ENCODE measurements at regions not wholly inside any gene's neighbourhood (a gene's known extent, or its start where the extent isn't known, plus 50 kb on each side); places are given as distances from the start of the nearest gene placed in this dataset.
A peak's percentile ranks its signal among the peaks of the same experiment; 100 is the strongest.
"Not testable (repeated sequence)": the region's sequence is repeated elsewhere in the genome, so short reads cannot be mapped to it uniquely, and the experiment has no call there.

GRCh38 chr5:179405426-179406030, 60.3 kb upstream of the ADAMTS2 start:
- Histone ChIP-seq H3K27me3 (no peaks in the 10 kb centered on the region), H3K27ac (no peak overlapping the region), H3K36me3 (no peaks in the 10 kb centered on the region), H3K4me1 (no peaks in the 10 kb centered on the region), H3K4me3 (no peak overlapping the region), H3K9me3 (no peaks in the 10 kb centered on the region)
- no peak for DNase-seq
- intact Hi-C loops (cut with DNase I; ENCODE audit: low total_unique reads) = no loop called here
- TF ChIP-seq POLR2A (IDR thresholded peaks at IDR 0.05) = no peak
- TF ChIP-seq CTCF (IDR thresholded peaks at IDR 0.05) = no peak

GRCh38 chr5:179405054-179405416, 59.8 kb upstream of the ADAMTS2 start:
- H3K4me1 ChIP-seq = no peaks in the 10 kb centered on the region
- no peak for TF ChIP-seq CTCF (IDR thresholded peaks at IDR 0.05)
- TF ChIP-seq POLR2A (IDR thresholded peaks at IDR 0.05) = no peak
- no peaks in the 10 kb centered on the region for H3K36me3 ChIP-seq
- no peak overlapping the region for H3K27ac ChIP-seq
- H3K4me3 ChIP-seq = no peak overlapping the region
- no peaks in the 10 kb centered on the region for H3K27me3 ChIP-seq
- intact Hi-C loops (cut with DNase I; ENCODE audit: low total_unique reads) = no loop called here
- DNase-seq = no peak
- H3K9me3 ChIP-seq = no peaks in the 10 kb centered on the region

GRCh38 chr5:179404321-179405053, 59.2 kb upstream of the ADAMTS2 start:
- H3K4me1 ChIP-seq = no peaks in the 10 kb centered on the region
- intact Hi-C loops (cut with DNase I; ENCODE audit: low total_unique reads) = no loop called here

GRCh38 chr5:179403426-179404147, 58.3 kb upstream of the ADAMTS2 start:
- Histone ChIP-seq H3K27me3 (no peaks in the 10 kb centered on the region), H3K36me3 (no peaks in the 10 kb centered on the region), H3K9me3 (no peaks in the 10 kb centered on the region), H3K4me3 (no peak overlapping the region), H3K4me1 (no peaks in the 10 kb centered on the region), H3K27ac (no peak overlapping the region)
- intact Hi-C loops (cut with DNase I; ENCODE audit: low total_unique reads) = no loop called here
- TF ChIP-seq POLR2A (IDR thresholded peaks at IDR 0.05) = no peak
- TF ChIP-seq CTCF (IDR thresholded peaks at IDR 0.05) = no peak
- no peak for DNase-seq

More at GRCh38 chr5:179404321-179405053, 59.2 kb upstream of the ADAMTS2 start:
- H3K27ac ChIP-seq = no peak overlapping the region
- DNase-seq = no peak
- H3K36me3 ChIP-seq = no peaks in the 10 kb centered on the region
- no peak for TF ChIP-seq POLR2A (IDR thresholded peaks at IDR 0.05)
- peak in 2 of 4 experiments; percentile 14 to 15 for TF ChIP-seq CTCF (IDR thresholded peaks at IDR 0.05)
- no peaks in the 10 kb centered on the region for H3K27me3 ChIP-seq
- no peaks in the 10 kb centered on the region for H3K9me3 ChIP-seq
- H3K4me3 ChIP-seq = no peak overlapping the region

- H3K4me1 ChIP-seq; H3K27me3 ChIP-seq; H3K4me3 ChIP-seq; H3K27ac ChIP-seq; H3K36me3 ChIP-seq; DNase-seq; intact Hi-C loops (cut with DNase I; ENCODE audit: low total_unique reads); H3K9me3 ChIP-seq: not testable (repeated sequence)
Measured at GRCh38 chr5:179400435-179400834, 55.2 kb upstream of the ADAMTS2 start.

All from uterus (tissue), 3 donors.